GM12874 (cell line): ENCODE measurements at regions not wholly inside any gene's neighbourhood (a gene's known extent, or its start where the extent isn't known, plus 50 kb on each side); places are given as distances from the start of the nearest gene placed in this dataset.

Experiments
- TF ChIP-seq, protein P1 (sequence below): IDR thresholded peaks from 2 replicates; pipeline ENCODE4 v1.5.1; 2011; ENCODE audit warnings: low read depth, mild to moderate bottlenecking, control low read depth, low read length, moderate library complexity; ENCODE audit not compliant: insufficient read depth

DNA sequence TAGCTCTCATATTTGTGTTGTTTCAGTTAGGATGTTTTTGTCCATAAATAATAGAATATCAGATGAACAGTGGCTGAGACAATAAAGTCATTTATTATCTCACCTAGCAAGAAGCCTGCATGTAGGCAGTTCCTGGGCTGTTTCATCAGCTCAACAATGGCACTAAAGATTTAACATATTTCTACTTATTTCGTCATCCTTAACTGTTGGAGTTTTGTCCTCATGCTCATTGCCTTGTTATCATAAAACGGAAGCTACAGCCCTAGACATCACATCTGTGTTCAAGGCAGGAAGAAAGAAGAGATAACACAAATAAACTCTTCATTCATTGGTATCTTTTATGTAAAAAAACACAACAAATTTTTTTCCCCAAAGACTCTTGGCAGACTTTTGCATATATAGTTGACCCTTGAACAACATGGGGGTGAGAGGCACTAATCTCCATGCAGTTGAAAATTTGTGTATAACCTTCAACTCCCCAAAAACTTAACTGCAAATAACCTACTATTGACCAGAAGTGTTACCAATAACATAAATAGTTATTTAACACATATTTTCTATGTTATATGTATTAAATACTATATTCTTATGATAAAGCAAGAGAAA, 277.2 kb upstream of the ADRA1B start:
- TF ChIP-seq, protein P1, sequence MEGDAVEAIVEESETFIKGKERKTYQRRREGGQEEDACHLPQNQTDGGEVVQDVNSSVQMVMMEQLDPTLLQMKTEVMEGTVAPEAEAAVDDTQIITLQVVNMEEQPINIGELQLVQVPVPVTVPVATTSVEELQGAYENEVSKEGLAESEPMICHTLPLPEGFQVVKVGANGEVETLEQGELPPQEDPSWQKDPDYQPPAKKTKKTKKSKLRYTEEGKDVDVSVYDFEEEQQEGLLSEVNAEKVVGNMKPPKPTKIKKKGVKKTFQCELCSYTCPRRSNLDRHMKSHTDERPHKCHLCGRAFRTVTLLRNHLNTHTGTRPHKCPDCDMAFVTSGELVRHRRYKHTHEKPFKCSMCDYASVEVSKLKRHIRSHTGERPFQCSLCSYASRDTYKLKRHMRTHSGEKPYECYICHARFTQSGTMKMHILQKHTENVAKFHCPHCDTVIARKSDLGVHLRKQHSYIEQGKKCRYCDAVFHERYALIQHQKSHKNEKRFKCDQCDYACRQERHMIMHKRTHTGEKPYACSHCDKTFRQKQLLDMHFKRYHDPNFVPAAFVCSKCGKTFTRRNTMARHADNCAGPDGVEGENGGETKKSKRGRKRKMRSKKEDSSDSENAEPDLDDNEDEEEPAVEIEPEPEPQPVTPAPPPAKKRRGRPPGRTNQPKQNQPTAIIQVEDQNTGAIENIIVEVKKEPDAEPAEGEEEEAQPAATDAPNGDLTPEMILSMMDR, result no peak

DNA sequence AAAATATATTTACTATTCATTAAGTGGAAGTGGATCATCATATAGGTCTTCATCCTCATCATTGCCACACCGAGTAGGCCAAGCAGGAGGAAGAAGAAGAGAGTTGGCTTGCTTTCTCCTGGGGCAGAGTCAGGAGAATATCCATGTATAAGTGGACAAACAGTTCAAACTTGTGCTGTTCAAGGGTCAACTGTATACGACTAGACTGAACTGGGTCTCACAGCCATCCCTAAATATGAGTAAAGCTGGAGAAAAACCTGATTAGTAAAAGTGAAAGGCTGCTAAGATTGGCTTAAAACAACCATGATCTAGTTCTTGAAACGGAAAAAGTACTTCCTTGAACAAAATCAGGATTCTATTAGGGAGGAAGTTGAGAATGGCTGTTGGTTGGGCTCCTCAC, 276.7 kb upstream of the ADRA1B start:
- TF ChIP-seq, protein P1, result no peak

DNA sequence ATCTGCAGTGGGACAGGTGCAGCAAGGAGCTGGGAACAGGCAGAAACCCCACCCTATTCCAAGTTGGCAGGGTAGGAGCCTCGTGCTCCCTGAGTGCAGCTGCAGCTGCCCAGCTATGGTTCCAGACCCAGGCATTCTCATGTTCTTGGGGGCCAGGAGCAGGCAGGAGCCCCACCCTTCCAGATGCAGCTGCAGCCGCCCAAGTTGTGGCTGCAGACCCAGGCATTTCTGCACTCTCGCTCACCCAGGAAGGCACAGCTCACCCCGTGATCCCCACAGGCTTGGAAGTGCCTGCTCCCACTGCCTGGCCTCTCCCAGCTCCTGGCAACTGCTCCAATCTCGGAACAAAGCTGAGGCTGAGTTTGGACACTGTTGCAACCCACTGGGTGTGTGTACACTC, 275.8 kb upstream of the ADRA1B start:
- TF ChIP-seq, protein P1, result no peak

DNA sequence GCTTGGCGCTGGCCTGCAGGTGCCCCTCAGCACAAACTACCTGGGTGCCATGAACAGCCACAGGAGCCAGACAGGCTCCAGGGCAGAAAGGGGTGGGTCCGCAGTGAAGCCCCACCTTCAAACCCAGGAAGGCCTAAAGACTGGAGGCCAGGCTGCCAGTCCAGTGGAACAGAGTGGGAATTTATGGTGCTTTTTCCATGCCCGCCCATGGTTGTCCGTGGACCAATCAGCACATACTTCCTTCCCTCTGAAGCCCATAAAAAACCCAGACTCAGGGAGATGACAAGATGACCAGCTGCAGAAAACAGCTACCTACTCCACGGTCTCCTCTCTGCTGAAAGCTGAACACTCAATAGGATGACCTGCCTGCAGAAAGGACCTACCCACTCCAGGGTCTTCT, 275.4 kb upstream of the ADRA1B start:
- TF ChIP-seq, protein P1, result no peak

DNA sequence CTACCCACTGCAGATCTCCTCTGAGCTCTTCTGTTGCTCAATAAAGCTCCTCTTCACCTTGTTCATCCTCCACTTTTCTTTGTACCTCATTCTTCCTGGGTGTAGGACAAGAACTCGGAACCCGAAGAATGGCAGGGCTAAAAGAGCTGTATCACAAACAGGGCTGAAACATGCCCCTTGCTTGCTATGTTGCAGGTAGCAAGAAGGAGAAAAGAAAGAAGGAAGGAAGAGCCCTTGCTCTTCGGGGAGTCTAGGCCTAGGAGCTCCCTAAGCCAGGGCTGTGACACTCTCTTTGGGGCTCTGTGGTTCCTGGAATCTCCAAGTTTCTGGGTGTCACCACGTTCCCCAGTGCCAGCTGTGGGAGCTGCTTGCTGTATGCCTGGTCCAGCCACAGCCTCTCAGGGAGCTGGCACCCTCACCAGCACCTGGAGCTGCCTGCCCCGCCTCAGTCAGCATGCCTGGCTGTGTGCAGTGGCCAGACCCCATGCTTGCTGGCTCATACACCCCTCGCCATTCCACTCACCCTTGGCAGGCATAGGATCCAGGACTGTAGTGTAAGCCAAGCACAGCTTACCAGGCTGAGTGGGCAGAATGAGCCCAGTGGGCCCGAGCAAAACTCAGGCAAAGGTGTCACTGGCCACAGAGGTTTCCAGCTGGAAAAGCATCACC, 274.8 kb upstream of the ADRA1B start:
- TF ChIP-seq, protein P1, result no peak

DNA sequence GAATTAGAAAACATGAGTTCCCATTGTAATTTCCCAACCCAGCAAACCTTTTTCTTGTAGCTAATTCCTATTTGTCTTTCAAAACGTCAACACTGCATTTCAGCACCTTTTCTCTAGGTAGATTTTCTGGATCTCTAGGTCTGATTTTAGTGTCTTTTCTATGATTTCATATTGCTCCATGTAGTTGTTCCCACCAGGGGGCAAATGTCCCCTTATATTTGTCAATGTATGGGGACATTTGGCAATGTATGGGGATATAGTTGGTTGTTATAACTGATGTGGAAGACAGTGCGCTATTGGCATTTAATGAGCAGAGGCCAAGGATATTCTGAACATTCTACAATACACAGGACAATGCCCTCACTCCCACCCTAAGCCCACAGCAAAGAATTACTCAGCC, 273.9 kb upstream of the ADRA1B start:
- TF ChIP-seq, protein P1, result no peak

DNA sequence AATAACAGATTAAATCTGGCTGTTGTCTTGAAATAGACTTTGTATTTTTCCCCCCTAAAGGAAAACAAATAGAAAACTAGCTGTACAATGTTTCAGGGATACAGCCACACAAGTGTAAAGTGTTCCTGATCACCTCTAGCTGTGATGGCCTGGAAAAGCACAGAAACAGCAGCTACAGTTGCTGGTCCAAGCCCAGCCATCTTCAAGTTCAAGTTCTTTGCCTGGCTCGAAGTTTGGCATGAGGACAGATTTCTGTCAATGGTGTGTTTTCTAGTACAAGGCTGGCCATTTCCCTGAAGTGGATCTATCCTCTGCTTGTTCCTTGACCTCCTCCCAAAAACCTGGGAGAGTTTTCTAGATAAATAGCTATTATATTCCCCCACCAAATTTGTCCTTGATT, 272.2 kb upstream of the ADRA1B start:
- TF ChIP-seq, protein P1, result no peak
